VCaP (cell line): ENCODE measurements at regions not wholly inside any gene's neighbourhood (a gene's known extent, or its start where the extent isn't known, plus 50 kb on each side); places are given as distances from the start of the nearest gene placed in this dataset.

Source experiments
- H3K27ac ChIP-seq: fragments of 450-650 bp; 2 replicates; pipeline ENCODE4 v1.5.1; 2017
- TF ChIP-seq, protein P1 (sequence below): fragments of 450-650 bp; conservative IDR thresholded peaks from 2 replicates; pipeline ENCODE4 v1.5.1; 2017; ENCODE audit warnings: mild to moderate bottlenecking, moderate library complexity

GRCh38 chr15:69896606-69897005 lies 201.1 kb downstream of the TLE3 start:
- no peak overlapping the region for H3K27ac ChIP-seq
- TF ChIP-seq, protein P1, sequence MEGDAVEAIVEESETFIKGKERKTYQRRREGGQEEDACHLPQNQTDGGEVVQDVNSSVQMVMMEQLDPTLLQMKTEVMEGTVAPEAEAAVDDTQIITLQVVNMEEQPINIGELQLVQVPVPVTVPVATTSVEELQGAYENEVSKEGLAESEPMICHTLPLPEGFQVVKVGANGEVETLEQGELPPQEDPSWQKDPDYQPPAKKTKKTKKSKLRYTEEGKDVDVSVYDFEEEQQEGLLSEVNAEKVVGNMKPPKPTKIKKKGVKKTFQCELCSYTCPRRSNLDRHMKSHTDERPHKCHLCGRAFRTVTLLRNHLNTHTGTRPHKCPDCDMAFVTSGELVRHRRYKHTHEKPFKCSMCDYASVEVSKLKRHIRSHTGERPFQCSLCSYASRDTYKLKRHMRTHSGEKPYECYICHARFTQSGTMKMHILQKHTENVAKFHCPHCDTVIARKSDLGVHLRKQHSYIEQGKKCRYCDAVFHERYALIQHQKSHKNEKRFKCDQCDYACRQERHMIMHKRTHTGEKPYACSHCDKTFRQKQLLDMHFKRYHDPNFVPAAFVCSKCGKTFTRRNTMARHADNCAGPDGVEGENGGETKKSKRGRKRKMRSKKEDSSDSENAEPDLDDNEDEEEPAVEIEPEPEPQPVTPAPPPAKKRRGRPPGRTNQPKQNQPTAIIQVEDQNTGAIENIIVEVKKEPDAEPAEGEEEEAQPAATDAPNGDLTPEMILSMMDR = no peak

GRCh38 chr15:69897061-69897460 lies 200.7 kb downstream of the TLE3 start:
- TF ChIP-seq, protein P1 = no peak
- H3K27ac ChIP-seq = no peak overlapping the region

- H3K27ac ChIP-seq = no peak overlapping the region
- TF ChIP-seq, protein P1 = no peak
These were observed 200.1 kb downstream of the TLE3 start for GRCh38 chr15:69897471-69898237.

DNA sequence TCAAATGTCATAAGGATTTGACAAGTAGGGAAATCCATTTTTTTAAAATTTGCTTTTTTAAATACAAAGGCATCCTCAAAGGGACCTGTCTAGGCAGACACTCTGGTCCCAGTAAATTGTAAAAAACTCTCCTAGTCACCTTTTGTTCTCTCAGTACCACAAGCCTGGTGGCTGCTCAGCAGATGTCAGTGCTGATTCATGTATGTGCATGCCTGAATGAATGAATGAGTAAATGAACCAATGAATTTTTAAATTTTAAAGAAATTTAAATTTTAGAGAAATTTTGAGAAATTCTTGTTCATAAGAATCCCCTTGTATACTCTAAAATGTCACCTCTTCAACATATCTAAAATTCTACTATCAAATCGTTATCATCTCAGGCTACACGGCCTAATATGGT lies 199.5 kb downstream of the TLE3 start:
- H3K27ac ChIP-seq = no peak overlapping the region
- TF ChIP-seq, protein P1 = no peak

DNA sequence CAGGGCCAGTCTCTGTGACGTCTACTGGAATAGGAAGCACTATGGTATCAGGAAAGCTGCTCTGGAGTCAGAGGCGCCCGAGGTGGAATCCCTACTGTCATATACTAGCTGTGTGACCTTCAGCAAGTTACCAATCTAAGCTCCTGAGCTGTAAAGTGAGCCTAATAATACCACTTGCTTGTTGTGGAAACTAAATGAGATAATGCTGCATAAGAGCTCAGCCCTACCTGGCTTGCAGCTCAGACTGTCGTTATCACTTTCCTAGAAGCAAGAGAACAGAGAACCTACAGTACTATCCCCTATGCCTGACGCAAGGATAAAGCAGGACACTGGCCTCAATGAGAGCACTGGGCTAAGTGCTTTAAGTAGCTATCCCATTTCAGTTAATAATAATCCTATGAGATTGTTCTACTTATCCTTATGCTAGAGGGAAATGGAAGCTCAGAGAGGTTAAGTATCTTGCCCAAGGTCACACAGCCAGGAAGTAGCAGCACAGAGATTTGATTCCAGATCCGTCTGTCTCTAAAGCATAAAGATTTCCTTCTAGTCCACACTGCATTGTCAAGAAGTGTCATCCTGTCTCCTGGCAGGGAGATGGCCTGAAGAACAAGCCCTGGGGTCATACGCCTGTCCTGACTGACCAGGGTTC lies 195.2 kb downstream of the TLE3 start:
- TF ChIP-seq, protein P1 = no peak
- H3K27ac ChIP-seq = no peak overlapping the region

DNA sequence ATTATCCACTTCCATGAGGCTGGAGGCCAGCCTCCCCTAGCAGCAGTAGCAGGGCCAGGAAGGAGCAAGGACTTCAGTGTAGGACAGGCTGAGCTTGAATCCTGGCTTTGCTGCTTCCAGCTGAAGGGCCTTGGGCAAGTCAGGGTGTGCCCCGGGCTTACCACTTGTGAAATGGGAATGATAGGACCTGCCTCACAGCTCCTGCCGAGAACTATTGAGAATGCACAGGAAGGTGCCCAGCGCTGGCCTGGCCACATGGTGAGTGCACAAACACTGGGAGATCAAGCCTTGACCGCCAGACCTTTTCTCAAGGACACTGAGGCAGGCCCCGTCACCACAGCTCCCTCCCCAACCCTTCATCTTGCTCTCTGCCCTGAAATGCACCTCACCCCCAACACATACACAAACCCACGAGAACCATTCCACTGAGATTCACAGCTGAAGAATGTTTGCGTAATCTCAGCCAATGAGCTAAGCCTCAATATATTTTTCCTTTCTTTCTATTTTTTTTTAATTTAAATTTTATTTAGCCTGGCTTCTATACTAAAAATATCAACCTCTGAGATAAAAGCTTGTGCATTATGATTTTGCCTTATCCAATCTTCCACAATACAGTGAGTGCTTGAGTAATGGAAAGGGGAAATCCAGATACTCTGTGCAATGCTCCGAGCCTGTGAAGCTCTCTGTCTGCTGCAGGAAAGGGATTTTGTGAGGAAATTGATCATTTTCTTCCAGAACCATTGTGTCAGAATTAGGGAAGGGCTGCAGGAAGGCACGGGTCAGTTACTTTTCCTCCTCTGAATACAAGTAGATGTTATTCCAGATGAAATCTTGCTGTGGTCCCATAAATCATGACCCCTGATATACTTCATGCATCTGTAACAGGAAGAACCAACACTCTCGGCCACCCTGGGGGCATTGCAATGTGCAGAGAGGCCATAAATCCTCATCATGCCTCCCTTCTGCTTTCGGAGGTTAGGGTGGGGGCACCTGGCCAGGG lies 193.9 kb downstream of the TLE3 start:
- TF ChIP-seq, protein P1 = no peak
- no peak overlapping the region for H3K27ac ChIP-seq
